ENCODE measurements at regions not wholly inside any gene's neighbourhood (a gene's known extent, or its start where the extent isn't known, plus 50 kb on each side); places are given as distances from the start of the nearest gene placed in this dataset.

- TF ChIP-seq, protein P1, sequence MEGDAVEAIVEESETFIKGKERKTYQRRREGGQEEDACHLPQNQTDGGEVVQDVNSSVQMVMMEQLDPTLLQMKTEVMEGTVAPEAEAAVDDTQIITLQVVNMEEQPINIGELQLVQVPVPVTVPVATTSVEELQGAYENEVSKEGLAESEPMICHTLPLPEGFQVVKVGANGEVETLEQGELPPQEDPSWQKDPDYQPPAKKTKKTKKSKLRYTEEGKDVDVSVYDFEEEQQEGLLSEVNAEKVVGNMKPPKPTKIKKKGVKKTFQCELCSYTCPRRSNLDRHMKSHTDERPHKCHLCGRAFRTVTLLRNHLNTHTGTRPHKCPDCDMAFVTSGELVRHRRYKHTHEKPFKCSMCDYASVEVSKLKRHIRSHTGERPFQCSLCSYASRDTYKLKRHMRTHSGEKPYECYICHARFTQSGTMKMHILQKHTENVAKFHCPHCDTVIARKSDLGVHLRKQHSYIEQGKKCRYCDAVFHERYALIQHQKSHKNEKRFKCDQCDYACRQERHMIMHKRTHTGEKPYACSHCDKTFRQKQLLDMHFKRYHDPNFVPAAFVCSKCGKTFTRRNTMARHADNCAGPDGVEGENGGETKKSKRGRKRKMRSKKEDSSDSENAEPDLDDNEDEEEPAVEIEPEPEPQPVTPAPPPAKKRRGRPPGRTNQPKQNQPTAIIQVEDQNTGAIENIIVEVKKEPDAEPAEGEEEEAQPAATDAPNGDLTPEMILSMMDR (IDR thresholded peaks at IDR 0.05): no peak
- no peak for TF ChIP-seq POLR2AphosphoS5 (IDR thresholded peaks at IDR 0.05)
Measured at GRCh38 chr18:76202322-76202721, 292.7 kb downstream of the ZNF516 start.

All from suprapubic skin (tissue), 3 donors.